ENCODE measurements at regions not wholly inside any gene's neighbourhood (a gene's known extent, or its start where the extent isn't known, plus 50 kb on each side); places are given as distances from the start of the nearest gene placed in this dataset.

- no peak overlapping the region for H3K27ac ChIP-seq (ENCODE audit: low read depth, low read length, poor library complexity, severe bottlenecking)
- intact Hi-C loops (cut with micrococcal nuclease; ENCODE audit: unreplicated experiment): no loop called here
- no peak overlapping the region for H2AFZ ChIP-seq (ENCODE audit: low read length)
- no peaks in the 10 kb centered on the region for H3K36me3 ChIP-seq (ENCODE audit: insufficient read depth, low read length)
- H3K79me2 ChIP-seq (ENCODE audit: insufficient read depth, low read depth, low read length): no peaks in the 10 kb centered on the region
- no peaks in the 10 kb centered on the region for H3K9me2 ChIP-seq (ENCODE audit: insufficient read depth, low read length)
- no peaks in the 10 kb centered on the region for H3K4me1 ChIP-seq (ENCODE audit: insufficient read depth, low read length, poor library complexity, severe bottlenecking)
- DNase-seq (ENCODE audit: low spot score): no peak
- no peaks in the 10 kb centered on the region for H4K20me1 ChIP-seq (ENCODE audit: insufficient read depth, low read length)
- ChIA-PET POLR2A (no interaction called here), CTCF (ENCODE audit: unreplicated experiment) (no interaction called here)
- H3K9me3 ChIP-seq (ENCODE audit: low read length): no peaks in the 10 kb centered on the region
- H3K4me3 ChIP-seq (ENCODE audit: low read depth, low read length, poor library complexity, severe bottlenecking): no peak overlapping the region
- H3K4me2 ChIP-seq (ENCODE audit: low read length): no peak overlapping the region
- TF ChIP-seq CTCF (conservative IDR thresholded peaks at IDR 0.05; ENCODE audit: low read length): no peak
- TF ChIP-seq EZH2phosphoT487 (IDR thresholded peaks at IDR 0.05; ENCODE audit: borderline replicate concordance, low read depth, low read length): no peak
- no TSS peak for BruUV-seq (replicated peaks)
These were observed 527.8 kb downstream of the MTRR start for GRCh38 chr5:8396756-8397155.

- CTCF ChIA-PET (ENCODE audit: unreplicated experiment): no interaction called here
- Histone ChIP-seq H3K9me3 (ENCODE audit: low read length) (no peaks in the 10 kb centered on the region), H2AFZ (ENCODE audit: low read length) (no peak overlapping the region), H3K4me3 (ENCODE audit: low read depth, low read length, poor library complexity, severe bottlenecking) (no peak overlapping the region), H3K4me2 (ENCODE audit: low read length) (no peak overlapping the region), H3K4me1 (ENCODE audit: insufficient read depth, low read length, poor library complexity, severe bottlenecking) (no peaks in the 10 kb centered on the region), H3K36me3 (ENCODE audit: insufficient read depth, low read length) (no peaks in the 10 kb centered on the region), H3K27ac (ENCODE audit: low read depth, low read length, poor library complexity, severe bottlenecking) (no peak overlapping the region), H3K9me2 (ENCODE audit: insufficient read depth, low read length) (no peaks in the 10 kb centered on the region), H3K79me2 (ENCODE audit: insufficient read depth, low read depth, low read length) (no peaks in the 10 kb centered on the region), H4K20me1 (ENCODE audit: insufficient read depth, low read length) (no peaks in the 10 kb centered on the region)
- POLR2A ChIA-PET: no interaction called here
- intact Hi-C loops (cut with micrococcal nuclease; ENCODE audit: unreplicated experiment): no loop called here
- no peak for TF ChIP-seq CTCF (conservative IDR thresholded peaks at IDR 0.05; ENCODE audit: low read length)
- no peak for TF ChIP-seq EZH2phosphoT487 (IDR thresholded peaks at IDR 0.05; ENCODE audit: borderline replicate concordance, low read depth, low read length)
- no TSS peak for BruUV-seq (replicated peaks)
- DNase-seq (ENCODE audit: low spot score): no peak
These were observed 530.5 kb downstream of the MTRR start for GRCh38 chr5:8399471-8399870.

- no peak overlapping the region for H3K4me3 ChIP-seq (ENCODE audit: low read depth, low read length, poor library complexity, severe bottlenecking)
- H3K27ac ChIP-seq (ENCODE audit: low read depth, low read length, poor library complexity, severe bottlenecking): no peak overlapping the region
- DNase-seq (ENCODE audit: low spot score): no peak
- no peaks in the 10 kb centered on the region for H4K20me1 ChIP-seq (ENCODE audit: insufficient read depth, low read length)
- TF ChIP-seq EZH2phosphoT487 (IDR thresholded peaks at IDR 0.05; ENCODE audit: borderline replicate concordance, low read depth, low read length): no peak
- intact Hi-C loops (cut with micrococcal nuclease; ENCODE audit: unreplicated experiment): no loop called here
- H3K4me2 ChIP-seq (ENCODE audit: low read length): no peak overlapping the region
- ChIA-PET POLR2A (no interaction called here), CTCF (ENCODE audit: unreplicated experiment) (no interaction called here)
- H3K9me2 ChIP-seq (ENCODE audit: insufficient read depth, low read length): no peaks in the 10 kb centered on the region
- no TSS peak for BruUV-seq (replicated peaks)
- H3K4me1 ChIP-seq (ENCODE audit: insufficient read depth, low read length, poor library complexity, severe bottlenecking): no peaks in the 10 kb centered on the region
- no peaks in the 10 kb centered on the region for H3K79me2 ChIP-seq (ENCODE audit: insufficient read depth, low read depth, low read length)
- no peaks in the 10 kb centered on the region for H3K9me3 ChIP-seq (ENCODE audit: low read length)
- no peak overlapping the region for H2AFZ ChIP-seq (ENCODE audit: low read length)
- H3K36me3 ChIP-seq (ENCODE audit: insufficient read depth, low read length): no peaks in the 10 kb centered on the region
These were observed 539.3 kb downstream of the MTRR start for GRCh38 chr5:8408258-8408657.
